GM12872 (cell line): ENCODE measurements at regions not wholly inside any gene's neighbourhood (a gene's known extent, or its start where the extent isn't known, plus 50 kb on each side); places are given as distances from the start of the nearest gene placed in this dataset.

ENCODE experiments used
- CTCF ChIP-seq: IDR thresholded peaks from 3 replicates; pipeline ENCODE4 v1.5.1; 2011; ENCODE audit warnings: low read depth, mild to moderate bottlenecking, low read length, moderate library complexity; ENCODE audit not compliant: insufficient read depth

GRCh38 chr3:31439890-31440750, 92.6 kb upstream of the STT3B start:
- TF ChIP-seq CTCF, result no peak

- TF ChIP-seq CTCF, result no peak
Observed at GRCh38 chr3:31440878-31441277, 91.8 kb upstream of the STT3B start.

GRCh38 chr3:31442755-31443154, 90.0 kb upstream of the STT3B start:
- TF ChIP-seq CTCF, result no peak

- no peak for TF ChIP-seq CTCF
Observed at GRCh38 chr3:31444220-31445142, 88.2 kb upstream of the STT3B start.

- TF ChIP-seq CTCF, result no peak
Observed at GRCh38 chr3:31445701-31446100, 87.0 kb upstream of the STT3B start.

GRCh38 chr3:31448035-31448881, 84.5 kb upstream of the STT3B start:
- TF ChIP-seq CTCF, result peak; percentile 75
